H1 (cell line): ENCODE measurements at regions not wholly inside any gene's neighbourhood (a gene's known extent, or its start where the extent isn't known, plus 50 kb on each side); places are given as distances from the start of the nearest gene placed in this dataset.

ENCODE experiments used
- CTCF ChIA-PET: fragments of 300-600 bp; sonication (Branson Sonifier 250); formaldehyde crosslinking; loops from one replicate; lab custom pipeline; 2021; ENCODE audit not compliant: partially characterized antibody; lab: Charles Lee
- POLR2A ChIA-PET: fragments of 300-600 bp; sonication (Branson Sonifier 250); formaldehyde crosslinking; loops from one replicate; lab custom pipeline; 2021; ENCODE audit warnings: inconsistent platforms; ENCODE audit not compliant: partially characterized antibody; lab: Charles Lee
- DNase-seq, 2 experiments: peaks; one replicate each; pipeline versions ENCODE4 v3.0.0 to v3.0.0-alpha.2; 2010 to 2022; ENCODE audit warnings: low spot score in 2 of 2, low read depth in 1 of 2, mixed read lengths in 1 of 2
- FAIRE-seq: peaks from 2 replicates; lab custom pipeline; 2011; peaks lifted over from hg19 to GRCh38; lab: Jason Lieb, UNC
- H2AFZ ChIP-seq: 2 replicates; pipeline ENCODE4 v1.8.1; 2012; ENCODE audit warnings: low read length, inconsistent platforms
- H2AK5ac ChIP-seq: 2 replicates; pipeline ENCODE4 v1.6.1; 2013; ENCODE audit warnings: low read depth, low read length
- H2BK120ac ChIP-seq: replicated peaks from 2 replicates; pipeline ENCODE3; 2013; ENCODE audit warnings: low read depth, low read length, inconsistent platforms
- H2BK12ac ChIP-seq: 2 replicates; pipeline ENCODE4 v1.6.1; 2013; ENCODE audit warnings: low read depth, low read length
- H2BK15ac ChIP-seq: 2 replicates; pipeline ENCODE4 v1.6.1; 2013; ENCODE audit warnings: low read length
- H2BK20ac ChIP-seq: 2 replicates; pipeline ENCODE4 v1.6.1; 2013; ENCODE audit warnings: low read length
- H2BK5ac ChIP-seq: 2 replicates; pipeline ENCODE4 v1.6.1; 2013; ENCODE audit warnings: low read depth, low read length
- H3K14ac ChIP-seq: 2 replicates; pipeline ENCODE4 v1.6.1; 2013; ENCODE audit warnings: inconsistent platforms; ENCODE audit not compliant: insufficient read length
- H3K18ac ChIP-seq: 2 replicates; pipeline ENCODE4 v1.6.1; 2013; ENCODE audit warnings: low read length; ENCODE audit errors: extremely low read depth
- H3K23ac ChIP-seq: 2 replicates; pipeline ENCODE4 v1.6.1; 2013; ENCODE audit warnings: inconsistent platforms; ENCODE audit not compliant: insufficient read length
- H3K23me2 ChIP-seq: 2 replicates; pipeline ENCODE4 v1.6.1; 2013; ENCODE audit warnings: low read depth, low read length
- H3K27ac ChIP-seq: 2 replicates; pipeline ENCODE4 v1.6.1; 2011; ENCODE audit warnings: low read depth, low read length, inconsistent platforms
- H3K27me3 ChIP-seq, 4 experiments: replicated peaks in 1 of 4; 1 replicate in 1 of 4; 2 replicates in 3 of 4; pipeline versions ENCODE4 v1.6.1 to v1.8.1; 2011 to 2013; ENCODE audit warnings: low read length in 3 of 4, mild to moderate bottlenecking in 3 of 4, inconsistent platforms in 2 of 4, mixed read lengths in 2 of 4, moderate library complexity in 1 of 4; ENCODE audit not compliant: control insufficient read depth in 3 of 4, insufficient read depth in 3 of 4; ENCODE audit errors: extremely low read depth in 1 of 4
- H3K36me3 ChIP-seq, 4 experiments: 2 replicates each; pipeline versions ENCODE4 v1.6.1 to v1.8.1; 2011 to 2013; ENCODE audit warnings: mild to moderate bottlenecking in 4 of 4, low read length in 3 of 4, moderate library complexity in 2 of 4, control low read depth in 1 of 4, inconsistent platforms in 1 of 4; ENCODE audit not compliant: insufficient read depth in 4 of 4, control insufficient read depth in 2 of 4
- H3K4ac ChIP-seq: replicated peaks from 2 replicates; pipeline ENCODE3; 2013; ENCODE audit warnings: low read length, low read depth, mixed read lengths, inconsistent platforms; ENCODE audit not compliant: insufficient read length
- H3K4me1 ChIP-seq, 4 experiments: replicated peaks in 1 of 4; 1 replicate in 1 of 4; 2 replicates in 3 of 4; pipeline versions ENCODE4 v1.6.1 to v1.8.1; 2011 to 2013; ENCODE audit warnings: low read length in 3 of 4, inconsistent platforms in 2 of 4, mixed read lengths in 1 of 4; ENCODE audit not compliant: insufficient read depth in 4 of 4, control insufficient read depth in 3 of 4
- H3K4me2 ChIP-seq, 2 experiments: 2 replicates each; pipeline versions ENCODE4 v1.6.1 to v1.8.1; 2011 to 2013; ENCODE audit warnings: low read depth in 2 of 2, low read length in 2 of 2, control low read depth in 1 of 2, inconsistent platforms in 1 of 2, mild to moderate bottlenecking in 1 of 2; ENCODE audit not compliant: insufficient read depth in 1 of 2
- H3K4me3 ChIP-seq, 4 experiments: fragments of 200-600, 300-600 bp in 1 of 4; sonication (generic), shearing (Covaris generic), sonication (Bioruptor Twin) in 1 of 4; 2 replicates each; pipeline versions ENCODE4 v1.5.1 to v1.8.1; 2011 to 2016; ENCODE audit warnings: low read length in 4 of 4, low read depth in 3 of 4, control low read depth in 2 of 4, inconsistent platforms in 2 of 4, mild to moderate bottlenecking in 2 of 4, mixed read lengths in 1 of 4, moderate library complexity in 1 of 4; ENCODE audit not compliant: insufficient read depth in 2 of 4; ENCODE audit errors: extremely low read depth in 1 of 4
- H3K56ac ChIP-seq: replicated peaks from 2 replicates; pipeline ENCODE3; 2013; ENCODE audit warnings: low read depth, mild to moderate bottlenecking, mixed read lengths, low read length, inconsistent platforms; ENCODE audit not compliant: insufficient read length
- H3K79me1 ChIP-seq: 2 replicates; pipeline ENCODE4 v1.6.1; 2013; ENCODE audit warnings: low read depth, low read length, control low read depth
- H3K79me2 ChIP-seq, 2 experiments: 2 replicates each; pipeline versions ENCODE4 v1.6.1 to v1.8.1; 2012 to 2013; ENCODE audit warnings: low read length in 2 of 2, mild to moderate bottlenecking in 2 of 2, inconsistent platforms in 1 of 2; ENCODE audit not compliant: insufficient read depth in 2 of 2, control insufficient read depth in 1 of 2
- H3K9ac ChIP-seq, 4 experiments: replicated peaks in 1 of 4; 1 replicate in 1 of 4; 2 replicates in 3 of 4; pipeline versions ENCODE4 v1.6.1 to v1.8.1; 2011 to 2013; ENCODE audit warnings: low read depth in 3 of 4, low read length in 3 of 4, control low read depth in 2 of 4, mild to moderate bottlenecking in 2 of 4, moderate library complexity in 2 of 4, inconsistent platforms in 1 of 4; ENCODE audit errors: extremely low read depth in 1 of 4
- H3K9me3 ChIP-seq, 2 experiments: 2 replicates each; pipeline versions ENCODE4 v1.6.1 to v1.8.1; 2012 to 2013; ENCODE audit warnings: mild to moderate bottlenecking in 2 of 2, moderate library complexity in 2 of 2, control low read depth in 1 of 2, inconsistent platforms in 1 of 2, low read depth in 1 of 2, low read length in 1 of 2, mixed read lengths in 1 of 2; ENCODE audit not compliant: insufficient read depth in 2 of 2
- H4K20me1 ChIP-seq, 2 experiments: replicated peaks in 1 of 2; 2 replicates each; pipeline versions ENCODE3 to v1.8.1; 2011 to 2013; ENCODE audit warnings: inconsistent platforms in 2 of 2, low read length in 2 of 2, mild to moderate bottlenecking in 1 of 2; ENCODE audit not compliant: insufficient read depth in 2 of 2, control insufficient read depth in 1 of 2
- H4K5ac ChIP-seq: 2 replicates; pipeline ENCODE4 v1.6.1; 2013; ENCODE audit warnings: low read length, low read depth, mixed read lengths, inconsistent platforms; ENCODE audit not compliant: insufficient read length
- H4K8ac ChIP-seq: 2 replicates; pipeline ENCODE4 v1.8.0; 2013; ENCODE audit warnings: mild to moderate bottlenecking, moderate library complexity, low read length, inconsistent platforms; ENCODE audit not compliant: insufficient read depth; ENCODE audit errors: extremely low read depth
- H4K91ac ChIP-seq: replicated peaks from 2 replicates; pipeline ENCODE3; 2013; ENCODE audit warnings: low read length, mixed read lengths, inconsistent platforms; ENCODE audit not compliant: insufficient read length
- CHD1 ChIP-seq: IDR thresholded peaks from 2 replicates; pipeline ENCODE4 v1.6.1; 2012; ENCODE audit warnings: low read depth, low read length, improper control_type of control experiment
- SIRT6 ChIP-seq: IDR thresholded peaks from one replicate; pipeline ENCODE4 v1.7.1; 2012; ENCODE audit warnings: low read length, inconsistent platforms
- WGBS, 2 experiments: shearing (Covaris generic) in 1 of 2; methylation state at CpG; one replicate each; pipeline versions ENCODE4 v1.1.6 to v1.1.7; 2013 to 2015; ENCODE audit warnings: low lambda C conversion rate in 2 of 2, mixed read lengths in 2 of 2, inconsistent platforms in 1 of 2, low coverage in 1 of 2, missing lambda C conversion rate in 1 of 2; ENCODE audit not compliant: insufficient replicate concordance in 2 of 2, insufficient coverage in 1 of 2, insufficient read length in 1 of 2; ENCODE audit errors: extremely low coverage in 1 of 2, missing lambda C conversion rate in 1 of 2; 5-methylcytosine and 5-hydroxymethylcytosine counted together

DNA sequence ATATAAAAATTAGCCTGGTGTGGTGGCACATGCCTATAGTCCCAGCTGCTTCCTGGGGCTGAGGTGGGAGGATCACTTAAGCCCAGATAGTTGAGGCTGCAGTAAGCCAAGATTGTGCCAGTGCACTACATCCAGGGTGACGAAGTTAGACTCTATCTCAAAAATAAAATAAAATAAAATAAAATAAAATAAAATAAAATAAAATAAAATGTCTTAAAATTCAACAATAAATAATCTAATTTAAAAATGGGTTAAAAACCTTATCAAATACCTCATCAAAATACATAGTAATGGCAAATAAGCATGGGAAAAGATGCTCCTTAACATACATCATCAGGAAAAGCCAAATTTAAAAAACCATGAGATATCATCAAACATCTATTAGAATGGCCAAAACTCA lies 760.2 kb upstream of the AGA start:
- Histone ChIP-seq H3K9ac (no peak overlapping the region), H3K79me2 (no peaks in the 10 kb centered on the region), H3K4me2 (no peak overlapping the region), H3K36me3 (no peaks in the 10 kb centered on the region; a peak in 2 of 8 replicates), H3K18ac (no peak overlapping the region), H4K91ac (no peak overlapping the region), H3K27ac (no peak overlapping the region), H3K4ac (no peak overlapping the region), H2BK12ac (no peak overlapping the region), H2AFZ (no peak overlapping the region), H4K5ac (no peak overlapping the region), H3K23me2 (no peaks in the 10 kb centered on the region), H3K56ac (no peak overlapping the region), H2BK5ac (no peak overlapping the region), H3K79me1 (no peaks in the 10 kb centered on the region), H3K4me1 (no peaks in the 10 kb centered on the region), H3K23ac (no peak overlapping the region), H4K20me1 (no peaks in the 10 kb centered on the region), H2BK20ac (no peak overlapping the region), H4K8ac (no peak overlapping the region), H2AK5ac (no peak overlapping the region), H3K9me3 (peaks cover 8 to 18% of the 10 kb centered on the region in 2 experiments; a peak in 3 of 4 replicates), H3K4me3 (no peak overlapping the region), H2BK15ac (no peak overlapping the region), H3K14ac (no peak overlapping the region), H2BK120ac (no peak overlapping the region), H3K27me3 (no peaks in the 10 kb centered on the region)
- POLR2A ChIA-PET: no interaction called here
- WGBS, 2 experiments: 100% methylated on average over 1 of the region's 1 CpG; no CpG with 5 or more reads in 1 of the 2 experiments
- CTCF ChIA-PET: no interaction called here
- TF ChIP-seq CHD1: no peak
- TF ChIP-seq SIRT6: no peak
- DNase-seq (no peak), FAIRE-seq (no peak)
